ENCODE measurements at regions not wholly inside any gene's neighbourhood (a gene's known extent, or its start where the extent isn't known, plus 50 kb on each side); places are given as distances from the start of the nearest gene placed in this dataset.

GRCh38 chr20:40459299-40459698 is 229.7 kb downstream of the MAFB start:
- DNase-seq (ENCODE audit: extremely low read depth in 1 of 2, low read depth in 1 of 2): no peak

GRCh38 chr20:40457404-40457803 is 231.6 kb downstream of the MAFB start:
- no peak for DNase-seq (ENCODE audit: extremely low read depth in 1 of 2, low read depth in 1 of 2)

DNA sequence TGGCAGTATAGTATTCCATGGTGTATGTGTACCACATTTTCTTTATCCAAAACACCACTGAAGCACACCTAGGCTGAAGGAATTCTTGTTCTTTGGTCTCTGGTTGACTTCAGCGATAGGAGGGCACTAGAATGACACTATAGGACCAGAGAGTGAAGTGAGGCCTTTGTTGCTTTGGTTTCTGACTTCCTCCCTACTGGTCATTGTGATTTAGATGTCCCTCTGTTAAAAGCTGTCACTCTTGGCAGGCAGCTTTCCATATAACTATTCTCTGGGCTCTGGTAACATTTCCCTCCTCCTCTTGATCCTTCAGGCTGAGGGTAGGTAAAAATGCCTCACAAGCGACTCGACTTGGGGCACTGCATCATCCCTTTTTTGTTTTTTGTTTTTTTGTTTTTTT is 236.3 kb downstream of the MAFB start:
- DNase-seq (ENCODE audit: extremely low read depth in 1 of 2, low read depth in 1 of 2): no peak

GRCh38 chr20:40451552-40451951 is 237.5 kb downstream of the MAFB start:
- no peak for DNase-seq (ENCODE audit: extremely low read depth in 1 of 2, low read depth in 1 of 2)

DNA sequence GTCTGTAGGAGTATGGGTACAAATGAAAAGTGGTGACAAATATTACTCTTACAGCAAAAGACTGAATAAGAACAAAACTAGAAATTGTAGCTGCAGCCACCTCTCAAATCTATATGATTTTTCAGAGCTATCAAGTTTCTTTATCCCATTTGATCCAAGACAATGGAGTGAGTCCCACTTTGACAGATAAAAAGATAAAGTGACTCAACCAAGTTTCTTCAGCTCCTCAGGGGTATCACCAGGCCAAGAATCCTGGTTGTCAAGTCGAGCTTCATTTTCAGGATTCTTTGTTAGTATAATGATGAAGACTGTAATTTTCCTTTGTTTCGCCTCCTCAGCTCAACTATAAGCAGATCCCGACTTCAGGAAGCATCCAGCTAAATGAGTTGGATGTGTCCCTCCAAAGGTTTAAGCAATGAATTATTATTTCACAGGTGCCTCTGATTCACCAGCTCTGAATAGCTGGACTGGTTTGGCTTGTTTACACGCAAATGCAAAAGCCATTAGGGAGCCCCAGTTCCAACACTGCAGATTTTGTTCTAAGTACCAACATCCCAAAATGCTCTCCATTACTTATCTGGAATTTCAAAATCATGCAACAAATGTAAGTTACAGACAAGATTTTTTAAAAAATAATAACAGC is 238.9 kb downstream of the MAFB start:
- no peak for DNase-seq (ENCODE audit: extremely low read depth in 1 of 2, low read depth in 1 of 2)

DNA sequence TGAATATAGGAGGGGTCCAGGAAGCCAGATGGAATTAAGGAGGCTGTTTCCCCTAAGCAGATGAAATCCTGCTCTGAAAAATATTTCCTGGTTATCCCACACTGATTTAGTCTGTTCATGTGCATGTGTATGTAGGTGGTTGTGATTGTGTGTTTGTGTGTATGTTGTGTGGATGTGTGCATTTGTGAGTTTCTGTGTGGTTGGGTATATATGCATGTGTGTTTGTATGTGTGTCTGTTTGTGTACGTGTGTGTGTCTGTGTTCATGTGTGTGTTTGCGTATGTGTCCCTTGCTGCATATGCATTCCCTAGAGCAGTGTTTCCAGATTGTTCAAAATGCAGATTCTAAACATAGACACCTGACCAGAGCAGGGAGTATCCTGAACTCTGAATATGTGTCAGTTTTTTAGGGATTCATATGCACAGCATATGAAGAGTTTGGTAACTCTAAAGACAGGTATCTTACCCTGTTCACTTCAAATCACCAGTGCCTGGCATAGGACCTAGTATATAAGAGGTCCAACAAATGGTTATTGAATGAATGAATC is 239.8 kb downstream of the MAFB start:
- no peak for DNase-seq (ENCODE audit: extremely low read depth in 1 of 2, low read depth in 1 of 2)

GRCh38 chr20:40446888-40447287 is 242.1 kb downstream of the MAFB start:
- no peak for DNase-seq (ENCODE audit: extremely low read depth in 1 of 2, low read depth in 1 of 2)

- no peak for DNase-seq (ENCODE audit: extremely low read depth in 1 of 2, low read depth in 1 of 2)
These were observed 244.5 kb downstream of the MAFB start for GRCh38 chr20:40444516-40444915.

DNA sequence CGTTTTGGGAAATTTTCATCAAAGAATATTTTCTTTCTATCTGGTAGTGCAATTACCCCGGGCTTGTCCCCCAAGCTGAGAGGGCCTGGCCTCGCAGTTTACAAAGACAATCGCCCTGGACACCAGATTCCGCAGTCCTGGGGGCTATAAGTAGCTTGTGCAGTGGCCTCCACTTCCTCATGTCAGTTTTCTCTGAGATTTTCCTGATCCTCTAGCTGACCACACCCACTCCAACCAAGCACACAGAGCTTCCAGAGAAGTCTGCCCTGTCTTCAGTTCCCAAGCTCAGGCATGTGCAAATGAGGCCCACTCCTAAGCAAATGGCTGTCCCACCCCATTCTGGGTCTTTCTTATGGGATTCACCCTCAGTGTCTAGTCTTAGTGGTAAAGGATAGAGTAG is 245.3 kb downstream of the MAFB start:
- no peak for DNase-seq (ENCODE audit: extremely low read depth in 1 of 2, low read depth in 1 of 2)

- no peak for DNase-seq (ENCODE audit: extremely low read depth in 1 of 2, low read depth in 1 of 2)
These were observed 246.7 kb downstream of the MAFB start for GRCh38 chr20:40442181-40442963.

DNA sequence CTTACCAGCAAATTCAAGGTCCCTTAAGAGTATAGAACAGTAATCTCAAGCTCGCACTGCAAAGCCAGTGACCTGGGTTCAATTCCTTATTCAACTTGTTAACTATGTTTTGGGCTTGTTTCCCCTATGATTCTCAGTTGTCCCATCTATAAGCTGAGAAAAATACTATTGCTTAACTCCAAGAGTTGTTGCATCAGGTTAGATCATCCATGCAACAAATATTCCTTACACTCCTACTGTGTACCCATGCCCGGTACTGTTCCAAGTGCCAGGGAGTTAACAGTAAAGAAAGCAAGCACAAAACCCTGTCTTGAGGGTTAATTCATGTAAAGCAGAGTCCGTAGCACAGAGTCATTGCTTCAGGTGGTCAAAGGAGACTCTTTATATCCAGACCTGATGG is 247.3 kb downstream of the MAFB start:
- no peak for DNase-seq (ENCODE audit: extremely low read depth in 1 of 2, low read depth in 1 of 2)

DNA sequence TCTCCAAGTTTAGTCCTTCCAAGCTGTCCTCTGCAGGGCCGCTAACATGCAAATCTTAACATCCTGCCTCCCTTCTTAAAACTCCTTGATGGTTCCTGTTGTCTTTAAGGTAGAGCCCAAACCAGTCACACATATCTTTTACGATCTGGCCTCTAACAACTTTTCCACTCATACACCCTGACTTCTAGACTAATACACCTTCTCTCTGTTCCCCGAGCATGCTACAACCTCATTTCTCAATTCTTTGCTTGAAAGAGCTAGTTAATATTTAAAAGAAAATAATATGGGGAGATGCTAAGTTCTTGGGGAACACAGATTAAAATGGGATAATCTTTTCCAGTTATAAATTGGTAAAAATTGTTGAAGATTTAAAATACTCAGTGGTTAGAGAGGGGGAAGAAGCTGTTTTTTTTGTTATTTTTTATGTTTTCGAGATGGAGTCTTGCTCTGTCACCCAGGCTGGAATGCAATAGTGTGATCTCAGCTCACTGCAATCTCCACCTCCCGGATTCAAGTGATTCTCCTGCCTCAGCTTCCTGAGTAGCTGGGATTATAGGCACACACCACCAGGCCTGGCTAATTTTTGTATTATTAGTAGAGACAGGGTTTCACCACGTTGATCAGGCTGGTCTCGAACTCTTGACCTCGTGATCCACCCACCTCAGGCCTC is 250.7 kb downstream of the MAFB start:
- no peak for DNase-seq (ENCODE audit: extremely low read depth in 1 of 2, low read depth in 1 of 2)

DNA sequence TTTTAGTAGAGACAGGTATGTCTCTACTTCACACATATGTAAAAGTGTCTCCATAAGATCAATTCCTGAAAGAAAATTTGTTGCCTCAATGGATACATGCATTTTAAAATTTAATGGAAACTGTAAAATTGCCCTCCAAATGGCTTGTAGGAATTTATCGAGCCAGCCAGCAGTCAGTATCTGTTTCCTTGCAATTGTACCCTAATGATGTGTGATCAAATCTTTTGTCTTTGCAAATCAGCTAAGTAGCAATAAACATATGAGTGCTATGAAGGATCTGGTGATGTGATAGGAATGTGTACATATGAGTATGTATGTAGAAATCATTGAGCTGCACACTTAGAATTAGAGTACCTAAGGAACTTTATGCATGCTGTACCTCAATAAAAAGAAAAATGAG is 253.0 kb downstream of the MAFB start:
- no peak for DNase-seq (ENCODE audit: extremely low read depth in 1 of 2, low read depth in 1 of 2)

GRCh38 chr20:40435146-40435895 is 253.7 kb downstream of the MAFB start:
- DNase-seq (ENCODE audit: extremely low read depth in 1 of 2, low read depth in 1 of 2): no peak

- no peak for DNase-seq (ENCODE audit: extremely low read depth in 1 of 2, low read depth in 1 of 2)
These were observed 254.9 kb downstream of the MAFB start for GRCh38 chr20:40434122-40434521.

- DNase-seq (ENCODE audit: extremely low read depth in 1 of 2, low read depth in 1 of 2): no peak
These were observed 255.6 kb downstream of the MAFB start for GRCh38 chr20:40433341-40433861.

DNA sequence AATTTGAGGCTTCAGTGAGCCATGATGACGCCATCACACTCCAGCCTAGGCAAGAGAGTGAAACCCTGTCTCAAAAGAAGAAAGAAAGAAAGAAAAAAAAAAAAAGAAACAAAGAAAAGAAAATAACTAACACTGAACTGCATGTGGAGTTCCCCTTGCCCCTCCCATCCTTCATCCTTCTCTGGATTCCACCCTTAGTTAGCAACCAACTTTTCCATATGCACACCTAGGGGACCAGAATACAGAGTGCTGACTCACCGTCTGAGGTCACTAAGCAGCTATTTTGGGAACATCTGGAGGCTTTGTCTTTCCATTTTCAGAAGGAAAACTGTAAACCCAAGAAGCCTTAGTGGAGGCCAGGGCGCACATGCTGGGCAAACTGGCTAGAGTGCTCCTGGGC is 257.4 kb downstream of the MAFB start:
- no peak for DNase-seq (ENCODE audit: extremely low read depth in 1 of 2, low read depth in 1 of 2)

GRCh38 chr20:40431112-40431511 is 257.9 kb downstream of the MAFB start:
- DNase-seq (ENCODE audit: extremely low read depth in 1 of 2, low read depth in 1 of 2): no peak

DNA sequence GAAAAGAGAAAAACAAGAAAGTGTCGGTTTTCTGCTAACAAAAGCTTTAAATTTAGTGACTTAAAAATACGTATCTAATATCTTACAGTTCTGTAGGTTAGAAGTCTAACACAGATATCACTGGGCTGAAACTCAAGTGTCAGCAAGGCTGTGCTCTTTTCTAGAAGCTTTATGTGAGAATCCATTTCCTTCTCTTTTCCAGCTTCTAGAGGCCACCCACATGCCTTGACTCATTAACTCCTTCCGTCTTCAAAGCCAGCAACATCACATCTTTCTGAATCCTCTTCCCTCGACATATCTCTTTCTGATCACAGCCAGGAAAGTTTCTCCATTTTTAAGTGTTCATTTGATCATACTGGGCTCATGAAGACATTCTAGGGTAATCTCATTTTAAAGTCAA is 262.0 kb downstream of the MAFB start:
- DNase-seq (ENCODE audit: extremely low read depth in 1 of 2, low read depth in 1 of 2): no peak

GRCh38 chr20:40424695-40425094 is 264.3 kb downstream of the MAFB start:
- DNase-seq (ENCODE audit: extremely low read depth in 1 of 2, low read depth in 1 of 2): no peak

DNA sequence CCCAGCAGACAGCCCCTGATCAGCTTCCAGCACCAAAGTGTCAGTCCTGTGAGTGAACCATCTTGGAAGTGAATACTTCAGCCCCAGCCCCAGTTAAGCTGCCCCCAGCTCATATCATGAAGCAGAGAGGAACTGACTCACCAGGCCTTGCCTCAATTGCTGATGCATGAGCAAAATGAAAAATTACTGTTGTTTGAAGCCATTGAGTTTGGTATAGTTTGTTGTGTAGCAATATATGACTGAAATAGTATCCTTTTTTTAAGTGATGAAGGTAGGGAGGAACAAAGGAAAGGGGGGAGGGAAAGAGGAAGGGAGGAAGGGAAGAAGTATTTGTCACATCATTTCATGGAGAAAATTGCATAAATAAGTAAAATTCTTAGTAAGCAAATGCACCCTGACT is 266.4 kb downstream of the MAFB start:
- no peak for DNase-seq (ENCODE audit: extremely low read depth in 1 of 2, low read depth in 1 of 2)

Measured in activated CD8-positive, alpha-beta memory T cell treated with anti-CD3 and anti-CD28 coated beads for 1 hour (primary cell).